GM12878 (cell line): ENCODE measurements at regions not wholly inside any gene's neighbourhood (a gene's known extent, or its start where the extent isn't known, plus 50 kb on each side); places are given as distances from the start of the nearest gene placed in this dataset.

Experiments used
- ATAC-seq: fragments of 200-7000 bp; cut with Tn5 transposase; 3 replicates; pipeline ENCODE4 v1.9.1; 2020; ENCODE audit warnings: mild to moderate bottlenecking, moderate library complexity
- BruUV-seq: library from RNA; stranded (reverse); fragments of 400-500 nt; replicated peaks from 2 replicates; lab custom pipeline; 2021; lab: Mats Ljungman, UMichigan
- CTCF ChIA-PET: fragments of 300-600 bp; sonication (Branson Sonifier 250); formaldehyde crosslinking; extraction: SDS; loops from one replicate; lab custom pipeline; 2021; ENCODE audit warnings: inconsistent platforms; lab: Yijun Ruan, JAX
- POLR2A ChIA-PET: fragments of 350-600 bp; formaldehyde crosslinking; extraction: SDS; loops from one replicate; lab custom pipeline; 2021; ENCODE audit warnings: inconsistent platforms; lab: Charles Lee
- RAD21 ChIA-PET: fragments of 300-600 bp; sonication (Branson Sonifier 250); formaldehyde crosslinking; loops from one replicate; lab custom pipeline; 2023; ENCODE audit warnings: antibody characterized with exemption; ENCODE audit not compliant: unreplicated experiment; lab: Charles Lee
- SMC1A ChIA-PET: fragments of 300-600 bp; sonication (Branson Sonifier 250); formaldehyde crosslinking; loops from one replicate; lab custom pipeline; 2023; ENCODE audit not compliant: unreplicated experiment, uncharacterized antibody; lab: Charles Lee
- DNase-seq: peaks from one replicate; pipeline ENCODE4 v3.0.0-alpha.2; 2011; ENCODE audit warnings: low read depth, low spot score
- FAIRE-seq: peaks from 3 replicates; lab custom pipeline; 2011; peaks lifted over from hg19 to GRCh38; lab: Jason Lieb, UNC
- H2AFZ ChIP-seq: 2 replicates; pipeline ENCODE4 v1.6.0; 2011; ENCODE audit warnings: low read depth, low read length, control low read depth; ENCODE audit not compliant: control insufficient read depth
- H3K27ac ChIP-seq: 2 replicates; pipeline ENCODE4 v1.5.1; 2011; ENCODE audit warnings: control low read depth; ENCODE audit not compliant: control insufficient read depth, insufficient read depth
- H3K27me3 ChIP-seq, 2 experiments: replicated peaks in 1 of 2; 2 replicates each; pipeline versions ENCODE4 v1.6.0 to v1.6.1; 2011; ENCODE audit warnings: low read length in 1 of 2; ENCODE audit not compliant: control insufficient read depth in 2 of 2, insufficient read depth in 2 of 2
- H3K36me3 ChIP-seq, 2 experiments: 2 replicates each; pipeline ENCODE4 v1.5.1; 2011; ENCODE audit warnings: low read length in 1 of 2; ENCODE audit not compliant: control insufficient read depth in 2 of 2, insufficient read depth in 2 of 2
- H3K4me1 ChIP-seq: 2 replicates; pipeline ENCODE4 v1.6.1; 2011; ENCODE audit warnings: mild to moderate bottlenecking, low read length, moderate library complexity, mixed read lengths; ENCODE audit not compliant: control insufficient read depth, insufficient read depth
- H3K4me2 ChIP-seq: 2 replicates; pipeline ENCODE4 v1.6.0; 2011; ENCODE audit warnings: control low read depth; ENCODE audit not compliant: control insufficient read depth, insufficient read depth
- H3K4me3 ChIP-seq: fragments of 200-600 bp; sonication (generic); 2 replicates; pipeline ENCODE4 v1.5.1; 2016
- H3K79me2 ChIP-seq: 2 replicates; pipeline ENCODE4 v1.6.0; 2011; ENCODE audit warnings: low read length; ENCODE audit not compliant: control insufficient read depth, insufficient read depth
- H3K9ac ChIP-seq: 2 replicates; pipeline ENCODE4 v1.8.0; 2011; ENCODE audit warnings: low read length, control low read depth, mixed read lengths; ENCODE audit not compliant: control insufficient read depth, insufficient read depth
- H3K9me3 ChIP-seq: replicated peaks from 3 replicates; pipeline ENCODE4 v1.5.1; 2011; ENCODE audit warnings: mild to moderate bottlenecking, low read length; ENCODE audit not compliant: control insufficient read depth, insufficient read depth
- H4K20me1 ChIP-seq: 2 replicates; pipeline ENCODE4 v1.6.0; 2011; ENCODE audit not compliant: control insufficient read depth, insufficient read depth
- BCL11A ChIP-seq: IDR thresholded peaks from 2 replicates; pipeline ENCODE4 v1.6.1; 2011; ENCODE audit warnings: low read depth, low read length
- CEBPB ChIP-seq, 2 experiments: fragments of 150-350 bp in 1 of 2; IDR thresholded peaks; 2 replicates each; pipeline ENCODE4 v1.6.1; 2012 to 2014; ENCODE audit warnings: low read depth in 2 of 2, low read length in 2 of 2, borderline replicate concordance in 1 of 2, inconsistent platforms in 1 of 2
- CUX1 ChIP-seq: IDR thresholded peaks from 2 replicates; pipeline ENCODE4 v1.6.1; 2012; ENCODE audit warnings: improper control_type of control experiment, low read depth, low read length; ENCODE audit not compliant: insufficient replicate concordance
- MYB ChIP-seq: fragments of 150-350 bp; IDR thresholded peaks from 2 replicates; pipeline ENCODE4 v1.6.1; 2014; ENCODE audit warnings: mild to moderate bottlenecking, low read depth, low read length, borderline replicate concordance
- NR2C2 ChIP-seq: IDR thresholded peaks from 2 replicates; pipeline ENCODE4 v1.6.1; 2011; ENCODE audit warnings: borderline replicate concordance, low read depth; ENCODE audit not compliant: control insufficient read depth, insufficient read length
- RELA ChIP-seq: fragments of 450-650 bp; IDR thresholded peaks from 2 replicates; pipeline ENCODE4 v1.8.0; 2014; ENCODE audit warnings: borderline replicate concordance; ENCODE audit not compliant: partially characterized antibody
- TCF3 ChIP-seq: IDR thresholded peaks from 2 replicates; pipeline ENCODE4 v1.6.1; 2012; ENCODE audit warnings: low read depth, mild to moderate bottlenecking, low read length, borderline replicate concordance; ENCODE audit not compliant: insufficient read depth
- ZBED1 ChIP-seq: IDR thresholded peaks from 2 replicates; pipeline ENCODE4 v1.6.1; 2016; ENCODE audit warnings: borderline replicate concordance
- ZNF274 ChIP-seq: IDR thresholded peaks from one replicate; pipeline ENCODE4 v1.8.0; 2011; ENCODE audit not compliant: insufficient read length, insufficient read depth
- ZNF622 ChIP-seq: fragments of 450-650 bp; IDR thresholded peaks from 2 replicates; pipeline ENCODE4 v1.6.1; 2017; ENCODE audit warnings: mild to moderate bottlenecking, inconsistent platforms
- WGBS: methylation state at CpG from one replicate; pipeline ENCODE4 v1.1.6; 2016; ENCODE audit warnings: low lambda C conversion rate; ENCODE audit not compliant: insufficient replicate concordance, insufficient coverage; ENCODE audit errors: missing lambda C conversion rate; 5-methylcytosine and 5-hydroxymethylcytosine counted together
- in situ Hi-C: fragments of 300-500 bp; cut with MboI; formaldehyde crosslinking; loops from 9 replicates; pipeline ENCODE4 v1.14.3; 2018; ENCODE audit warnings: mixed read lengths
- intact Hi-C: fragments of 100-400 bp; cut with micrococcal nuclease; formaldehyde crosslinking; loops from one replicate; pipeline ENCODE4 v1.14.2; 2022; ENCODE audit not compliant: unreplicated experiment

DNA sequence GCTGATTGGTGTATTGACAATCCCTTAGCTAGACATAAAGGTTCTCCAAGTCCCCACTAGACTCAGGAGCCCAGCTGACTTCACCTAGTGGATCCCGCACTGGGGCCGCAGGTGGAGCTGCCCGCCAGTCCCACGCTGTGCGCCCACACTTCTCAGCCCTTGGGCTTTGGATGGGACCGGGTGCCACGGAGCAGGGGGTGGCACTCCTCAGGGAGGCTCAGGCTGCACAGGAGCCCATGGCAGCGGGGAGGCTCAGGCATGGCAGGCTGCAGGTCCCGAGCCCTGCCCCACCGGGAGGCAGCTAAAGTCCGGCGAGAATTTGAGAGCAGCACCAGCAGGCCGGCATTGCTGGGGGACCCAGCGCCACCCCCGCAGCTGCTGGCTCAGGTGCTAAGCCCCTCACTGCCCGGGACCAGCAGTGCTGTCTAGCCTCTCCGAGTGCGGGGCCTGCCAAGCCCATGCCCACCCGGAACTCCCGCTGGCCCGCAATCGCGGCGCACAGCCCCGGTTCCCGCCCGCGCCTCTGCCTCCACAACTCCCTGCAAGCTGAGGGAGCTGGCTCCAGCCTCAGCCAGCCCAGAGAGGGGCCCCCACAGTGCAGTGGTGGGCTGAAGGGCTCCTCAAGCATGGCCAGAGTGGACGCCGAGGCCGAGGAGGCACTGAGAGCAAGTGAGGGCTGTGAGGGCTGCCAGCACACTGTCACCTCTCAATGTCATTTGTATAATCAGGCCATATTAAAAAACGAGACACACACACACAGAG, 437.2 kb downstream of the CSNK1G3 start (continued):
- TF ChIP-seq CUX1: no peak
- no peak for TF ChIP-seq BCL11A
- TF ChIP-seq RELA: no peak
- TF ChIP-seq ZNF622: no peak
- TF ChIP-seq CEBPB (IDR thresholded peaks at IDR 0.05; ENCODE audit: borderline replicate concordance in 1 of 2, low read depth in 2 of 2, low read length in 2 of 2): no peak
- no peak for TF ChIP-seq ZNF274

DNA sequence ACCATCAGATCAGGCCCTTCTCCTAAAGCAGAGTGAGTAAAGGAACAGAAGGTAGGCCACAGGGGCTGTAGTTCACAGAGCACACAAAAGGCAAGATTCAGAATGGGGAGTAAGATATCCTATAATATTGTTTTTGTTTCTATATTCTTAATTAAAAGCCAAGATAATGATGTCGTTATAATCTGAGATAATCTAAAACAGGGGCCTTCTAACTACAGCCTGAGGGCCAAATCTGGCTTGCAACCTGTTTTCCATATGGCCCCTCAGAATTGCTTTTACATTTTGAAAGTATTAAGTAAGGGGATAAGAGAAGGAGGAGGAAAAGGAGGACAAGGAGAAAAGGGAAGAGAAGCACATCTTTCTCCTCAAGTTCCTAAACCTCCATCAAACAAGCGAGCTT, 435.8 kb downstream of the CSNK1G3 start:
- POLR2A ChIA-PET: no interaction called here
- H3K36me3 ChIP-seq: no peaks in the 10 kb centered on the region
- H3K9me3 ChIP-seq: no peaks in the 10 kb centered on the region; the same call in 2 of the 3 replicates
- no peaks in the 10 kb centered on the region for H3K4me1 ChIP-seq
- H3K79me2 ChIP-seq: no peaks in the 10 kb centered on the region
- CTCF ChIA-PET: no interaction called here
- RAD21 ChIA-PET: no interaction called here
- H3K27ac ChIP-seq: no peak overlapping the region
- WGBS: 0% methylated on average over 2 of the region's 2 CpGs
- DNase-seq (no peak), ATAC-seq (no peak), FAIRE-seq (no peak)
- H4K20me1 ChIP-seq: no peaks in the 10 kb centered on the region
- no peaks in the 10 kb centered on the region for H3K27me3 ChIP-seq
- no peak overlapping the region for H3K9ac ChIP-seq
- TF ChIP-seq NR2C2: no peak
- no peak for TF ChIP-seq ZNF622
- TF ChIP-seq ZBED1: no peak
- no peak for TF ChIP-seq MYB
- no peak for TF ChIP-seq TCF3
- BruUV-seq: no TSS peak
- in situ Hi-C loops (no loop called here), intact Hi-C loops (no loop called here)
- SMC1A ChIA-PET: no interaction called here
- no peak overlapping the region for H3K4me3 ChIP-seq
- no peak overlapping the region for H2AFZ ChIP-seq
- H3K4me2 ChIP-seq: no peak overlapping the region
